Sciatic nerve (tissue), 2 donors: ENCODE measurements at regions not wholly inside any gene's neighbourhood (a gene's known extent, or its start where the extent isn't known, plus 50 kb on each side); places are given as distances from the start of the nearest gene placed in this dataset.
"Not testable (repeated sequence)": the region's sequence is repeated elsewhere in the genome, so short reads cannot be mapped to it uniquely, and the experiment has no call there.

ENCODE experiments used
- ATAC-seq: fragments of 200-7000 bp; cut with Tn5 transposase; one replicate; pipeline ENCODE4 v1.9.1; 2020; ENCODE audit warnings: mild to moderate bottlenecking, moderate library complexity
- DNase-seq: peaks from one replicate; pipeline ENCODE4 v3.0.0-alpha.2; 2020; ENCODE audit warnings: low spot score
- intact Hi-C: fragments of 100-400 bp; cut with DNase I; formaldehyde crosslinking; loops from one replicate; pipeline ENCODE4 v1.14.2; 2022
- donor health status: DM: no; HTN: no; CAD: no.
- donor health status: DM: no; HTN: no; CAD: no.

DNA sequence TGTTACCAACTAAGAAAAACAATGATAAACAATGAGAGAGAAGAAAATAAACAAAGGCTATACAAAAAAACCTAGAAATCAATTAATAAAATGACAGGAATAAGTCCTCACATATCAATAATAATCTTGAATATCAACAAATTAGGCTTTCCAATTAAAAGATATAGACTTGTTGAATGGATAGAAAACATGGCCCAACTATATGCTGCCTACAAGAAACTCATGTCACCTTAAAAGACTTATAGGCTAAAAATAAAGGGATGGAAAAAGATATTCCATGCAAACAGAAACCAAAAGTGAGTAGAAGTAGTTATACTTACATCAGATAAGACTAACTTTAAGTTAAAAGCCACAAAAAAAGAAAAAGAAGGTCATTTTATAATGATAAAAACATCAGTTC is 183.9 kb downstream of the MYRFL start:
- intact Hi-C loops = no loop called here
- ATAC-seq (no peak), DNase-seq (no peak)

DNA sequence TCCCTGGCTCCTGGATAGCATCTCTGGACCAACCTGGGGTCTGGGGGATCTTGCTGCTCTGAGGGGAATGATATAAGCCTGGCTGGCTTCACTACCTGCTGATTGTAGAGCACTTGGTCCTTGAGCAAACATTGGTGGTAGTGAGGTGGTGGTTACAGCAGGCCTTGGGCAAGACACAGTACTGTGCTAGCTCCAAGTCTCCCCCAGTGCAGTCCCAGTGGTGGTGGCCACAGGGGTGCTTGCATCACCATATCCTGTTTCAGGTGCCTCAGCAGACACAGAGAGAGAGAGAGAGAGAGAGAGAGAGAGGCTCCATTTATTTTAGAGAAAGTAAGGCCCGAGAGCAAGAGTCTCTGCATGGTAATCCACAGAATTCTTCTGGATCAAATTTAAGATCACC is 186.3 kb downstream of the MYRFL start:
- no peak for ATAC-seq
- intact Hi-C loops = no loop called here
- DNase-seq = no peak

DNA sequence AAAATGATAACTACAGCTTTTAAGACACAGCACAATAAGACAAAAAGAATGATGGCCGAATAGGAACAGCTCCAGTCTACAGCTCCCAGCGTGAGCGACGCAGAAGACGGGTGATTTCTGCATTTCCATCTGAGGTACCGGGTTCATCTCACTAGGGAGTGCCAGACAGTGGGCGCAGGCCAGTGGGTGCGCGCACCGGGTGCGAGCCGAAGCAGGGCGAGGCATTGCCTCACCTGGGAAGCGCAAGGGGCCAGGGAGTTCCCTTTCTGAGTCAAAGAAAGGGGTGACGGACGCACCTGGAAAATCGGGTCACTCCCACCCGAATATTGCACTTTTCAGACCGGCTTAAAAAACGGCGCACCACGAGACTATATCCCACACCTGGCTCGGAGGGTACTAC is 188.0 kb downstream of the MYRFL start:
- intact Hi-C loops, ATAC-seq: not testable (repeated sequence)

DNA sequence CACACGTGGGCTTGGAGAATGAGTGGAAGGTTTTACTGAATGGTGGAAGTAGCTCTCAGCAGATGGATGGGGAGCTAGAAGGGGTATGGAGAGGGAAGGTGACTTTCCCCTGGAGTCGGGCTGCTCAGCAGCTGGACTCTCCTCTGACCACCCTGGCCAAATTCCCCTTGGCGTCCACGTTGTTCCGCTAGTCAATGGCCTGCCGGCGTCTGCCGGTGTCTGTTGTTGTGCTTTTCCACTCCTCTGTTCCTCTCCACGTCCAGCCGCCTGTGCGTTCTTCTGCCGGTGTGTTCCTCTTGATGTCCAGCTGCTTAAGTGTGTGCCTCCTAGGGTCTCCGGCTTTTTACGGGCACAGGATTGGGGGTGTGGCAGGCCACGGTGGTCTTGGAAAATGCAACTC is 203.5 kb downstream of the MYRFL start:
- ATAC-seq (no peak), DNase-seq (no peak)
- intact Hi-C loops = no loop called here

More for the DNA sequence above, 188.0 kb downstream of the MYRFL start:
- not testable (repeated sequence) for DNase-seq

DNA sequence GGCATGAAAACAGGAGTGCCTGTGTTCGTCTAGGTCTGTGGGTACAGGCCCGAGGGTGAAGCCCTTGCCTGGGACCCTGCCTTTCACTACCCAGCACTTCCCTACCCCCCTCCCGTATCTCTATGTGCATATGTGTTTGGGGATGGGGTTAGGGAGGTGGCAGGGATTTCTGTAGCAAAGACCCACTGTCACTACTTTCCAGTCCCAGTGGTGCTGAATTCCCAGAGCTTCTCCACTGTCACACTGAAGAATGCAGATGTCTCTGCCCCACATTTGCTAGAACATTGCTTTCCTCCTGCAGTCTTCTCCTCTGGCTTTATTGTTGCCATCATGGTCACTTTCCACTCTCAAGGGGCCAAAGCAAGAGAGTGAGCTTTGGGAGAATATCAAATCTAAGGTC is 203.9 kb downstream of the MYRFL start:
- intact Hi-C loops = no loop called here
- DNase-seq (no peak), ATAC-seq (no peak)

DNA sequence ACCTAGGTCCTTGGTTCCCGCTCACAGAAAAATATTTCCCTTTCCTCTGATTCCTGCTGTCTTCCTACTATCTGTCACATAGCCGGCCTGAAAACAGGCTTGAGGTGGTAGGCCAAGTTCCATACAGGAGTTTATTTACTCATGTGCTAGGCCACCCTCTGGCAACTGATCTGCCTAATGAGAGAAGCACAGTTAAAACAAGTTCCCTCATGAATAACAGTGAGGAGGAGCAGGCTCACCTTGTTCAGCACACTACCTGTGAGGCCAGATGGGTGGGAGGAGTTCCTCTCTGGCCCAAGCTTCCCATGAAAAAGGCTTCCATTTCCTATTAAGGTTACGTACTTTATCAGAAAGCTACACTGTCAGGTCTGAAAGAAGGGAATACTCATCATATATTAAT is 206.0 kb downstream of the MYRFL start:
- ATAC-seq (no peak), DNase-seq (no peak)
- intact Hi-C loops = no loop called here

DNA sequence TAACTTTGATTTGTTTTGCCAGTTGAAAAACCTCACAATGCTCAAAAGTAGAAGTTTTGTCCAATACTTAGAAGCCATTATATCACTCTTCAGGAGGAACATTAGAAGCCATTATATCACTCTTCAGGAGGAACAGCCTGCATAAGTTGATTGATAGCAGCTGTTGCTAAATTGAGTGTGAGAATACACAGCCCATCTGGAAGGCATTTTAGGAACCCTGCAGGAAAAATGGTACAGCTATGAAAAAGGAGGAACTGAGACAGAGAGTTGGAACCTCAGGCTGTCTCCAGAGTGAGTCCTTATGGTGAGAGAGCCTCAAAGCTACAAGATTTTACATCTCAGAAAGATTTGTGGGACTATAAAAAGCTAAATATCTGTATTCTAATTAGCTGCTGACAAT is 207.0 kb downstream of the MYRFL start:
- DNase-seq (no peak), ATAC-seq (no peak)
- intact Hi-C loops = no loop called here

DNA sequence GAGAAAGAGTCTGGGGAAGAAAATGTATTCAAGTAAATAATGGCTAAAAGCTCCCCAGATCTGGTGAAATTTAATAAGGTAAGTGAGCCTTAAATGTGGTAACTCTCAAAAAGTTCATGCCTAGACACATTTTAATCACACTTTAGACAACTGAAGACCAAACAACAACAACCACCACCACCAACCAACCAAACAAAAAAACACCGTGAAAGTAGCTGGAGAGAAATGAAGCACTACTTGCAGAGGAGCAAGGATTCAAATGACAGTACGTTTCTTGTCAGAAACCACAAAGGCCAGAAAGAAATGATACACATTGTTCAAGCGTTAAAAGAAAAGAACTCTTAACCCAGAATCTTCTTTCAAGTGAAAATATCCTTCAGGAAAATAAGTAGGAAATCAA is 208.3 kb downstream of the MYRFL start:
- intact Hi-C loops = no loop called here
- DNase-seq = no peak
- no peak for ATAC-seq

DNA sequence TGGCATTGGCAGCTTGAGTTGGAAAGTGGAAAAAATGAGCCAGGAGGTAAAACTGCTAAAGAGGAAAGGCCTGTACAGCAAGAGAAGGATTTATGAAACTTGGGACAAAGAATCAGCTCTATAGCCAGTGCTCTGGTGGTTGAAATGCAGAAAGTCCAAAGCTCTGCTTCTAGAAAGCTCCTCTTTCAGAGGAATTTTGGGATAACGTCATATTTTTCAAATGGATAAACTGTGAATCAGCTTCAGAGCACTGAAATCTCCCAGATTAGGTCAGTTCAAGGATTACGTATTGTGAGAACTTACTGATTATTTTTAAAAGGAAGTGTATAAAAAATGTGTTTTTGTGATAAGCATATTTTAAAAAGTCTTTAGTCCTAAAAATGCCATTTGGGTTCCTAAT is 203.1 kb upstream of the CNOT2 start:
- no peak for DNase-seq
- ATAC-seq = no peak
- intact Hi-C loops = no loop called here

DNA sequence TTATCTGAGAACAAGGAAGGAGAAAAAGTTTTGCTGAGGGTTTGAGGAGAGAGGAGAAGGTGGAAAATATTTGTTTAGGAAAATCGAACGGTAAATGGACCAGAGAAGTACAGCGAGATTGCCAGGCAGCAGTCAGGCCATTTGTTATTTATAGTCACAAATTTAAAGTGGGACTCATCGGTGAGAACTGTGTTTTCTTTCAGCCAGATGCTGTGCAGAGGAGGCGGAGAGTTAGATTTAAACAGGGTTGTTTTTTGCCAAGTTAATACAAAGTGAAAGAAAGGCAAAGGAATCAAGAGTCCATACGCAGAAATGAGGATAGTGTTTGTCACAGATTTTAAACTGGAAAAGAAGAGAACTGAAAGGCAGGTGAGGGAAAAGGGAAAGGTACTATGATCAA is 200.6 kb upstream of the CNOT2 start:
- no peak for ATAC-seq
- intact Hi-C loops = no loop called here
- no peak for DNase-seq

DNA sequence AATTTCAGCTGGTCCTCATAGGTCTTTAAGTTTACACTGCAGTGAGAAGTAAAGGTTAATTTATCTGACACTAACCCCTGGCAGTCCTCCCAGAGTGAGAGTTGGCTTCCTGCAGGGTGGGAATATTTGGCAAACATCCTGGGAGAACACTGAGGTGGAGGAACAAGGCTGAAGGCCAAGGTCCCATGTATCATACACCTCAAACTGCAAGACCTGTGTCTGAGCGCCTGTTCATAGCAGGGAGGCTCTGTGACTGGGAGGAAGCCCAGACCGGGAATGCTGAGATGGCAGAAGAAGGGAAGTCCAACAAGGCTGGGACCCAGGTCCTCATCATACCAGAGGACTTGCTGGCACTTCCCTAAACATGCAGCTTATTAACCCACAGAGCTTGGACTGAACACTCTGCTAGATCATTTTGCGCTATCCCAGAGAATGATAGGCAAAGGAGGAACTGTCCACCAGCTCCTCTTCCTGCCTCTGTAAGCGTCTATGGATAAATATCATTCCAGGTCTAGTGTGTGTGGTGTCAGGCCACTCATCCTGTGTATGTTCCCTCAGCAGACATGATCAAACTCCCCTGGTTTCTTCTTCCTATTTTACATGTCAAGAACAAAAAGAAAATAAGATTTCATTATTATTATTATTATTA is 199.6 kb upstream of the CNOT2 start:
- DNase-seq (no peak), ATAC-seq (peak; percentile 22)
- intact Hi-C loops = no loop called here

DNA sequence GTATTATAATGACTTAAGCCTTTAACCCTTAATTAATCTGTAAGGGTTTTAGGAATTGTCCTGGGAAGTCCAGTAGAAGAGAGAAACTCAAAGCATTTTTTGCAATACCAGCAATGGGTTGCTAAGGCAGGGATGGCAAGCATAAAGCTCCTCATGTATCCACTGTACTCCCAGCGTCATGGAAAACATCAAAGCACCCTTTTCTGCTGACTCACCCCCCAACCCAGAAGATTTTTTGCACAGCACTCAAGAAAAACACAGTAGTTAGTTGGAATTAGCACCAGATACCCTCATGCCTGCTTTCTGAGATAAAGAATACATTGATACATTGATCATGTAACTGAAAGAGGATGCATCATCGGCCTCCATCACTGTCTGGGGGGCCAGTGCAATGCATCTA is 199.1 kb upstream of the CNOT2 start:
- DNase-seq = no peak
- intact Hi-C loops = no loop called here

DNA sequence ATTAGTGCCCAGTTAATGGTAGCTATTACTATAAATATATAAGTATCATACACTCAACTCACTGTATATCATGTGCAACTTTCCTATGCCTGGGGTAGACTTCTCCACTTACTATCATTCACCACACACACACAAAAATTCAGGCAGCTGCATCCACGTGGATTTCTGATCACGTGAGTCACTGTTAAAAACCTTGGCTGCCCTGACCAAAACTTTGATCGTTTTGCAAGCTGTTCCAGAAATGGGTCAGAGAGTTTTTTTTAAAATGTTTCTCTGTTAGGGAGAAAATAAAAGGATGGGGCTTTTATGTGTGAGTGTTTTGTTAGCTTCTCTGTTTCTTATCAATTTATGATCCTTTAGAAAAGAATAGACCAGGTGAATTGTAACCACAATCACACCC is 198.2 kb upstream of the CNOT2 start:
- intact Hi-C loops = no loop called here
- DNase-seq = no peak
- peak; percentile 55 for ATAC-seq

More for the DNA sequence above, 199.1 kb upstream of the CNOT2 start:
- ATAC-seq = no peak

DNA sequence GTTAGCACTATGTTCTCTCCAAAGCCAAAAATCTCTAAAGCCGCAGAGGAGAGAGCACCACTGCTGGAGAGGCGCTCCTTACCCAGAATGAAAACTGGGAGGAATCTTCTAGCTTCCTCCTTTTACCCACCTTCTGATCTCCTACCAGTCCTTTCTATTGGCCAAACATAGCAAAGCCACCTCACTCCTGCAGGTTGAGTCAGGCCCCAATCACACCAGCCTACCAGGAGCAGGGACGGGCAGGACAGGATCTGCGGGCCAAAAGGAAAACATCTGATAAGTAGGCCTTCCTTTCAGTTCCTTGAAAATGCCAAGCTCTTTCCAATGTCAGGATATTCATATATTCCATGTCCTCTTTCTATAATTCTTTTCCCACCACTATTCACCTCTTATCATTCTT is 197.7 kb upstream of the CNOT2 start:
- ATAC-seq = no peak
- no peak for DNase-seq
- intact Hi-C loops = no loop called here

DNA sequence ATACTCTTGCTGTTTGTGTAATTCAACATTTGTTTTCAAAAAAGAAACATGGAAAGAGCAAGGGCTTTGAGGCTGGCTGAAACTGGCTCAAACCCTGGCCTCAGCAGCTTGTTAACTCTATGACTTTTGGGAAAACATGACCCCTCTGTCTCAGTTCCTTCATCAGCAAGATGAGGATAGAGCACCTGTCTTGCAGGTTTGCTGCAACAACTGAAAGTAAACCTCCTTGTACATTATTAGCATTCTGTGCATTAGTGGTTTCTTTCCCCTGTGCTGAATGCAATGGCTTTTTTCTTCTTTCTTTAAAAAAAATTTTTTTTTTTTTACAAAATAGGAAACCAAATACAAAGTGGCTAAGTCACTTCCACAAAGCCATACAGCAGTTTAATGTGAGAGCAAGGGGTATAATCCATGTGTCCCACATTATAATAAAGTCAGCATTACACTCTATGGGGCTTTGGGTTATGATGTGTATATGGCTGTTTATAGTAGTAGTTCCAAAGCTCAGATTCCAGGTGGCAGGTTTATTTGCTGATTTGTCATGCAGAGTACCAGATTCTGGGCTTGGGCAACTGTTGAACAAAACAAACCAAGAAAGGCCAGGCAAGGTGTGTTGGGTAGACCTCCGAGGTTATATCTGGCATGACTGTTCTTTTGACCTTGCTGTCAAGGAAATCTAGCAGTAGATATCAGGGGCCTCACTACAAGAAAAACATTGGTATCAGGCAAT is 194.5 kb upstream of the CNOT2 start:
- intact Hi-C loops = no loop called here
- no peak for ATAC-seq

DNA sequence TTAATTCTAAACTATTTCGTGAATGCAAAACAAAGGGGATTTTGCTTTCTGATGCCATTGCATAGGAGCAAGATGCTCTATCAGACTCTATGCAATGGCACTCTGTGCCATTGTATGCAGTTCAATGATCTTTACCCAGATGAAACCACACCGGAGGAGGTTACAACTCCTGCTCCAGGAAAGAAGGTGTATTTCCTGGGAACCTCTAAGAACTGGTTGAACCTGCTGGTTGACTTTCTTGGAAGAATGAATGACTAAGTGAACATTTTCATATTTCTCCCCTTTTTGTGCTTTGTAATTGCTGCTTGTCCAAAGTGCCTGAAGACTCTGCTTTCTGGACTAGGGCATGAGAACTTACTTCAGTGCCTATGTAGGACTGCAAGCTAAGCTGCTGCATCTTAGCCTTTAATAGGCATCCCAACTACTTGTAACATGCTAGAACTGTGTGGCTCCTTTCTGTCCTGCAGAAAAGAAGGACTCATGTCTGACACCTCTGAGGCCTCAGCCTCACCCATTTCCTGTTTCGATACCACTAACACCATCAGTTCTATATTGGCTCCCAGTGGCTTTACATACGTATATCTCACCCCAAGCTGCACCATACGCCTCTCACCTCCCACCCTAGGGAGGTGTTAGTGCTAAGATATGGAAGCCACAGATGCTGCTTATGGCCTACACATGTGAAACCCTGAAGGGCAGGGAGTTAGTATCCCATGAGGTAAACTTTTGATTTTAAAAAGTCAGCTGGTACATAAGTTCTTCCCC is 193.5 kb upstream of the CNOT2 start:
- ATAC-seq (no peak), DNase-seq (no peak)
- intact Hi-C loops = no loop called here

More for the DNA sequence above, 194.5 kb upstream of the CNOT2 start:
- DNase-seq = no peak

DNA sequence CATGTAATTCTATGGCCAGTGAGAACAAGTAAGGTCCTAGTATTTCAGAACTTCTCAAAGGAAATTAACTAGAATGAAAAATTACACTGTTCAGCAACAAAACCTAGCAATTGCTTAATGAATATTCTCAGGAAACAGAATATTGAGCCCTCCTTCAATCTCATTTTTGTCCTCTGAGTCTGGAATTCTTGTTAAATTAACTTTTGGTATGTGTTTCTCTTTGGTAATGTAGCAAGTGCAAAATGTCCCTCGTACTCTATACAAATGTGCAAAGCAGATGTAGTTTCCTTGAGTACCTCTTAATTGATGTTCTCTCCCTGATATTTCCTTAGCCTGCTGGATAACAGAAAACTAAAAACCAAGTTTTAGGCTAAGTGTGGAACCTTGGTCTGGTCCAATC is 190.8 kb upstream of the CNOT2 start:
- intact Hi-C loops = no loop called here
- peak; percentile 9 for ATAC-seq

DNA sequence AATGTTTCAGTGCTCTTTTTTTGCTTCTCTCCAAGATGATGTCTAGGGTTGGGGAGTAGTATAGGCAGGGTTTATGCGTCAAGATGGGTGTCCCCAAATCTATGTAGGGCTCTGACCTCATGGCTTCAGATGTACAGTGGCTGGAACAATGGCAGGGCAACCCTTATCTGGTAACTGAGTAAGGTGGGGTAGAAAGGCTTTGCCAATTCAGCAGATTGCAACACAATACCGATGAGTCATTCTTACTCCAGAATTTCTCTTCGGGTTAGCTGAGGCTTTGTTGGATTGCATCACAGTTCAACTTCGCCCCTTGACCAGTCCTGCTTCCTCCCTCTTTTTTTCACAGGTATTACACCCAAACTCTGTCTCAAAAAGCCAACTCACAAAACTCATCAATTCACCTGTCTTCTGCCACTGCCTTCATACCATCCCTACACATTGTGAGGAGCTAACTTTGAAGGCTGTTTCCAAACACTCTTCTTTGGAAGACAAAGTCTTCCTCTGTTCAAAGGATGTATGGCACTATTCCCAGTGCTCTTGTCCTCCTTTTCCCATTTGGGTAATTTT is 190.2 kb upstream of the CNOT2 start:
- intact Hi-C loops = no loop called here
- DNase-seq = no peak

More for the DNA sequence above, 190.8 kb upstream of the CNOT2 start:
- DNase-seq = no peak

DNA sequence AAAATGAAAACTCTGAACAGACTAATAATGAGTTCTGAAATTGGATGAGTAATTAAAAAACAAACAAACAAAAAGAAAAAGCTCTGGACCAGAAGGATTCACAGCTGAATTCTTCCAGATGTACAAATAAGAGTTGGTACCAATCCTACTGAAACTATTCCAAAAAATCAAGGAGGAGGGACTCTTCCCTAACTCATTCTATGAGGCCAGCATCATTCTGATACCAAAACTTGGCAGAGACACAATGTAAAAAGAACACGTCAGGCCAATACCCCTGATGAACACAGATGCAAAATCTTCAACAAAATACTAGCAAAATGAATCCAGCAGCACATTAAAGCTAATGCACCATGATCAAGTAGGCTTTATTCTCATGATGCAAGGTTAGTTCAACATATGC is 183.9 kb upstream of the CNOT2 start:
- intact Hi-C loops = no loop called here
- DNase-seq (no peak), ATAC-seq (peak; percentile 50)

More for the DNA sequence above, 190.2 kb upstream of the CNOT2 start:
- ATAC-seq = peak; percentile 96

DNA sequence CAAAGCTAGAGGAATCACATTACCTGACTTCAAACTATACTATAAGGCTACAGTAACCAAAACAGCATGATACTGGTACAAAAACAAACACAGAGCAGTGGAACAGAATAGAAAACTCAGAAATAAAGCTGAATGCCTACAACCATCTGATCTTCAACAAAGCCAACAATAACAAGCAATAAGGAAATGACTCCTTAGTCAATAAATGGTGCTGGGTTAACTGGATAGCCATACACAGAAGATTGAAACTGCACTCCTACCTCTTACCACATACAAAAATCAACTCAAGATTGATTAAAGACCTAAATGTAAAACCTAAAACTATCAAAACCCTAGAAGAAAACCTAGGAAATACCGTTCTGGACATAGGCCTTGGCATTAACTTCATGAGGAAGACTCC is 182.6 kb upstream of the CNOT2 start:
- DNase-seq = no peak
- intact Hi-C loops = no loop called here
- no peak for ATAC-seq
